GM12891 (cell line): ENCODE measurements at regions not wholly inside any gene's neighbourhood (a gene's known extent, or its start where the extent isn't known, plus 50 kb on each side); places are given as distances from the start of the nearest gene placed in this dataset.

ENCODE experiments used
- PAX5 ChIP-seq: IDR thresholded peaks from 2 replicates; pipeline ENCODE4 v1.6.1; 2011; ENCODE audit warnings: low read length, moderate library complexity, mild to moderate bottlenecking; ENCODE audit not compliant: insufficient read depth, severe bottlenecking
- POLR2A ChIP-seq: IDR thresholded peaks from 2 replicates; pipeline ENCODE4 v1.6.1; 2011; ENCODE audit warnings: low read depth, low read length, control low read depth
- POLR2AphosphoS5 ChIP-seq: IDR thresholded peaks from 2 replicates; pipeline ENCODE4 v1.6.1; 2011; ENCODE audit warnings: low read depth, low read length, control low read depth
- POU2F2 ChIP-seq: IDR thresholded peaks from 2 replicates; pipeline ENCODE4 v1.6.1; 2011; ENCODE audit warnings: low read depth, mild to moderate bottlenecking, control low read depth, low read length, moderate library complexity
- SPI1 ChIP-seq: IDR thresholded peaks from 2 replicates; pipeline ENCODE4 v1.6.1; 2011; ENCODE audit warnings: low read depth, low read length, control low read depth
- TAF1 ChIP-seq: IDR thresholded peaks from 2 replicates; pipeline ENCODE4 v1.6.1; 2011; ENCODE audit warnings: low read depth, low read length, control low read depth

DNA sequence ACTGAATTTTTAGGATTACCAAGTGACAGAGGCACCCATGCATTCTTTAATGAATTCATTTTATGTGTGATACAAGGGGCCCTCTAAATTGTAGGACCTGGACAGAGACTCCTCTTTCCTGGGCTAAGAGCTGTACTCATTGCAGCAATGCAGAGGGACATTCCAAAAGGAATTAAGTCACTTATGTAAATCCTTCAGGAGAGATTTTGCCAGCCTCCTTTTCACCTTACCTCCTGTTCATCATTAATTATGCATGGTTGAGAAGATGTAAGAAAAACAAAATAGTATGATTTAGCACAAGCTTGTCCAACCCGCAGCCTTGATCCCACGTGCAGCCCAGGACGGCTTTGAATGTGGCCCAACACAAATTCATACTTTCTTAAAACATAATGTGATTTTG is 84.5 kb upstream of the TANK start:
- no peak for TF ChIP-seq PAX5
- TF ChIP-seq POLR2A, result no peak
- no peak for TF ChIP-seq TAF1
- no peak for TF ChIP-seq POLR2AphosphoS5
- TF ChIP-seq POU2F2, result no peak
- TF ChIP-seq SPI1, result no peak
